ENCODE measurements at regions not wholly inside any gene's neighbourhood (a gene's known extent, or its start where the extent isn't known, plus 50 kb on each side); places are given as distances from the start of the nearest gene placed in this dataset.
"Not testable (repeated sequence)": the region's sequence is repeated elsewhere in the genome, so short reads cannot be mapped to it uniquely, and the experiment has no call there.

GRCh38 chr6:113765909-113766308 lies 91.2 kb upstream of the MARCKS start:
- no peaks in the 10 kb centered on the region for H3K9me3 Mint-ChIP-seq
- H3K36me3 Mint-ChIP-seq (ENCODE audit: low read depth) = no peaks in the 10 kb centered on the region
- no peak overlapping the region for H3K27ac Mint-ChIP-seq
- H3K27me3 Mint-ChIP-seq = peaks cover 3% of the 10 kb centered on the region
- H3K4me1 Mint-ChIP-seq (ENCODE audit: low read depth) = peaks cover 9% of the 10 kb centered on the region
- H3K4me3 Mint-ChIP-seq = no peak overlapping the region

GRCh38 chr6:113767985-113768384 lies 89.2 kb upstream of the MARCKS start:
- Mint-ChIP-seq H3K27me3 (peaks cover 4% of the 10 kb centered on the region), H3K9me3 (peaks cover under 1% of the 10 kb centered on the region), H3K27ac (no peak overlapping the region), H3K4me3 (no peak overlapping the region), H3K4me1 (ENCODE audit: low read depth) (peaks cover 8% of the 10 kb centered on the region), H3K36me3 (ENCODE audit: low read depth) (no peaks in the 10 kb centered on the region)

GRCh38 chr6:113772961-113773360 lies 84.2 kb upstream of the MARCKS start:
- Mint-ChIP-seq H3K27ac (no peak overlapping the region), H3K4me3 (no peak overlapping the region), H3K27me3 (peaks cover 7% of the 10 kb centered on the region), H3K9me3 (peaks cover 4% of the 10 kb centered on the region), H3K36me3 (ENCODE audit: low read depth) (no peaks in the 10 kb centered on the region), H3K4me1 (ENCODE audit: low read depth) (no peaks in the 10 kb centered on the region)

GRCh38 chr6:113774127-113774825 lies 82.9 kb upstream of the MARCKS start:
- H3K27ac Mint-ChIP-seq = no peak overlapping the region
- H3K27me3 Mint-ChIP-seq = peaks cover 7% of the 10 kb centered on the region
- H3K4me3 Mint-ChIP-seq = no peak overlapping the region

GRCh38 chr6:113776998-113777397 lies 80.1 kb upstream of the MARCKS start:
- Mint-ChIP-seq H3K9me3 (peaks cover 4% of the 10 kb centered on the region), H3K4me3 (no peak overlapping the region), H3K27me3 (peaks cover 4% of the 10 kb centered on the region), H3K4me1 (ENCODE audit: low read depth) (no peaks in the 10 kb centered on the region), H3K36me3 (ENCODE audit: low read depth) (no peaks in the 10 kb centered on the region), H3K27ac (no peak overlapping the region)

More at GRCh38 chr6:113774127-113774825, 82.9 kb upstream of the MARCKS start:
- Mint-ChIP-seq H3K4me1 (ENCODE audit: low read depth) (no peaks in the 10 kb centered on the region), H3K36me3 (ENCODE audit: low read depth) (no peaks in the 10 kb centered on the region), H3K9me3 (peaks cover 4% of the 10 kb centered on the region)

- Mint-ChIP-seq H3K9me3 (peaks cover 4% of the 10 kb centered on the region), H3K36me3 (ENCODE audit: low read depth) (no peaks in the 10 kb centered on the region), H3K4me1 (ENCODE audit: low read depth) (no peaks in the 10 kb centered on the region), H3K27me3 (peaks cover 4% of the 10 kb centered on the region), H3K4me3 (no peak overlapping the region), H3K27ac (no peak overlapping the region)
Measured at GRCh38 chr6:113777601-113778000, 79.5 kb upstream of the MARCKS start.

GRCh38 chr6:113779656-113780055 lies 77.5 kb upstream of the MARCKS start:
- H3K27ac Mint-ChIP-seq = no peak overlapping the region
- no peak overlapping the region for H3K4me3 Mint-ChIP-seq
- H3K27me3 Mint-ChIP-seq = no peaks in the 10 kb centered on the region
- H3K36me3 Mint-ChIP-seq (ENCODE audit: low read depth) = no peaks in the 10 kb centered on the region
- H3K4me1 Mint-ChIP-seq (ENCODE audit: low read depth) = no peaks in the 10 kb centered on the region
- no peaks in the 10 kb centered on the region for H3K9me3 Mint-ChIP-seq

GRCh38 chr6:113782636-113783035 lies 74.5 kb upstream of the MARCKS start:
- Mint-ChIP-seq H3K27ac (no peak overlapping the region), H3K27me3 (no peaks in the 10 kb centered on the region), H3K36me3 (ENCODE audit: low read depth) (no peaks in the 10 kb centered on the region), H3K9me3 (no peaks in the 10 kb centered on the region), H3K4me1 (ENCODE audit: low read depth) (no peaks in the 10 kb centered on the region), H3K4me3 (no peak overlapping the region)

GRCh38 chr6:113786168-113786567 lies 71.0 kb upstream of the MARCKS start:
- Mint-ChIP-seq H3K9me3 (no peaks in the 10 kb centered on the region), H3K27me3 (no peaks in the 10 kb centered on the region), H3K4me1 (ENCODE audit: low read depth) (no peaks in the 10 kb centered on the region), H3K27ac (no peak overlapping the region), H3K36me3 (ENCODE audit: low read depth) (no peaks in the 10 kb centered on the region), H3K4me3 (no peak overlapping the region)

GRCh38 chr6:113788586-113788985 lies 68.6 kb upstream of the MARCKS start:
- Mint-ChIP-seq H3K9me3 (no peaks in the 10 kb centered on the region), H3K36me3 (ENCODE audit: low read depth) (no peaks in the 10 kb centered on the region), H3K27ac (no peak overlapping the region), H3K4me1 (ENCODE audit: low read depth) (no peaks in the 10 kb centered on the region), H3K4me3 (no peak overlapping the region), H3K27me3 (no peaks in the 10 kb centered on the region)

- not testable (repeated sequence) for H3K36me3 Mint-ChIP-seq (ENCODE audit: low read depth); H3K27ac Mint-ChIP-seq; H3K4me3 Mint-ChIP-seq
Measured at GRCh38 chr6:113791225-113791624, 65.9 kb upstream of the MARCKS start.

GRCh38 chr6:113795371-113795770 lies 61.8 kb upstream of the MARCKS start:
- H3K27ac Mint-ChIP-seq; H3K9me3 Mint-ChIP-seq; H3K4me1 Mint-ChIP-seq (ENCODE audit: low read depth); H3K4me3 Mint-ChIP-seq; H3K36me3 Mint-ChIP-seq (ENCODE audit: low read depth): not testable (repeated sequence)
- H3K27me3 Mint-ChIP-seq = peaks cover 10% of the 10 kb centered on the region

More at GRCh38 chr6:113791225-113791624, 65.9 kb upstream of the MARCKS start:
- peaks cover 10% of the 10 kb centered on the region for H3K27me3 Mint-ChIP-seq
- not testable (repeated sequence) for H3K4me1 Mint-ChIP-seq (ENCODE audit: low read depth); H3K9me3 Mint-ChIP-seq

- no peaks in the 10 kb centered on the region for H3K36me3 Mint-ChIP-seq (ENCODE audit: low read depth)
- H3K27me3 Mint-ChIP-seq = peaks cover 10% of the 10 kb centered on the region
- H3K27ac Mint-ChIP-seq = no peak overlapping the region
- no peaks in the 10 kb centered on the region for H3K4me1 Mint-ChIP-seq (ENCODE audit: low read depth)
- H3K4me3 Mint-ChIP-seq = no peak overlapping the region
- H3K9me3 Mint-ChIP-seq = no peaks in the 10 kb centered on the region
Measured at GRCh38 chr6:113796038-113796437, 61.1 kb upstream of the MARCKS start.

- H3K36me3 Mint-ChIP-seq (ENCODE audit: low read depth) = no peaks in the 10 kb centered on the region
- no peak overlapping the region for H3K4me3 Mint-ChIP-seq
- H3K27ac Mint-ChIP-seq = no peak overlapping the region
- no peaks in the 10 kb centered on the region for H3K27me3 Mint-ChIP-seq
- peaks cover 3% of the 10 kb centered on the region for H3K9me3 Mint-ChIP-seq
- H3K4me1 Mint-ChIP-seq (ENCODE audit: low read depth) = no peaks in the 10 kb centered on the region
Measured at GRCh38 chr6:113802779-113803178, 54.4 kb upstream of the MARCKS start.

- no peak overlapping the region for H3K4me3 Mint-ChIP-seq
- no peaks in the 10 kb centered on the region for H3K36me3 Mint-ChIP-seq (ENCODE audit: low read depth)
- H3K27me3 Mint-ChIP-seq = no peaks in the 10 kb centered on the region
- H3K9me3 Mint-ChIP-seq = peaks cover 3% of the 10 kb centered on the region
- H3K4me1 Mint-ChIP-seq (ENCODE audit: low read depth) = peaks cover 7% of the 10 kb centered on the region
- no peak overlapping the region for H3K27ac Mint-ChIP-seq
Measured at GRCh38 chr6:113805173-113805790, 51.9 kb upstream of the MARCKS start.
